Neuron (in vitro differentiated cells): ENCODE measurements at regions not wholly inside any gene's neighbourhood (a gene's known extent, or its start where the extent isn't known, plus 50 kb on each side); places are given as distances from the start of the nearest gene placed in this dataset.
A peak's percentile ranks its signal among the peaks of the same experiment; 100 is the strongest.

Experiments
- H2AFZ ChIP-seq: one replicate; pipeline ENCODE4 v1.6.1; 2013; ENCODE audit warnings: low read depth, mild to moderate bottlenecking, inconsistent platforms, low read length, moderate library complexity
- H3K27me3 ChIP-seq: one replicate; pipeline ENCODE4 v1.6.1; 2013; ENCODE audit warnings: low read length; ENCODE audit not compliant: insufficient read depth
- H3K36me3 ChIP-seq: one replicate; pipeline ENCODE4 v1.6.1; 2013; ENCODE audit warnings: low read length; ENCODE audit not compliant: insufficient read depth
- H3K4me1 ChIP-seq: one replicate; pipeline ENCODE4 v1.6.1; 2013; ENCODE audit warnings: low read length; ENCODE audit not compliant: insufficient read depth
- H3K4me3 ChIP-seq: 2 replicates; pipeline ENCODE4 v1.5.1; 2013; ENCODE audit warnings: mild to moderate bottlenecking, low read length, moderate library complexity
- H3K9me3 ChIP-seq: one replicate; pipeline ENCODE4 v1.6.1; 2013; ENCODE audit warnings: low read length

DNA sequence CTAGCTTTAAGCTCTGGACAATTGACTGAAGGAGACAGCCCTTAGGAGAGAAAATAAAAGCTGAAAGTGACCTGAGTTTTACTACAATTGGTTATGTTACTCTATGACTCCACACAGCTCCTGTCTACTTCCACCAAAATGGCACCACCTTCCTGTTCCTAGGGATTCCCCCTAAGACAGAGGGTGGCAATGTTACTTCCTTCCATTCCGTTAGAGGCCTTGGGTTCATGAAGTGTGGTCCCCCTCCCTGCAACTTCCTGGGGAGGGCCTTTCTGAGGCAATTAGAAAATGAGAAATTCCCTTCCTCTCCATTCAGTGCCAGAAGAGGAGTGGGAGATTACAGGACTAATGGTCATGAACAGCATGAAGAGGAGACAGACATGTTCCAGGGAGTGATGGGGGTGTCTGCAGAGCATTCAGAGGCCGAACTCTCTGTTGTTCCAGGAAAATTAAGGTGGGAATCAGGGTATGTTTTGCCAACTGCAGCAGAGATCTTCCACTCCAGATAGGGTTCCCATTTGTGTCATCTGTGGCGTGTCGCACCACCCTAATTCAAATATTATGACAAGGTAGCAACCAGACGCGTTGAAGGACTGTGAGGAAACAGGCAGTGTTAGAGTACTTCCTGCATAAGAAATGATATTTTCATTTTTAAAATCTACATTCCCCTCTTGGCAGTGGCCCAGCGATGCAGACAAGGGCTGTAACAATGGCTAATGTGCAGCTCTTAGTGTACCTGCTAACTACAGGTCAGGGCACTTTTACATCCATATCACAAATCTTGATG is 53.1 kb upstream of the TRIM67 start:
- Histone ChIP-seq H3K9me3 (no peaks in the 10 kb centered on the region), H2AFZ (no peak overlapping the region), H3K4me3 (no peak overlapping the region), H3K4me1 (peaks cover 13% of the 10 kb centered on the region), H3K36me3 (no peaks in the 10 kb centered on the region), H3K27me3 (no peaks in the 10 kb centered on the region)

DNA sequence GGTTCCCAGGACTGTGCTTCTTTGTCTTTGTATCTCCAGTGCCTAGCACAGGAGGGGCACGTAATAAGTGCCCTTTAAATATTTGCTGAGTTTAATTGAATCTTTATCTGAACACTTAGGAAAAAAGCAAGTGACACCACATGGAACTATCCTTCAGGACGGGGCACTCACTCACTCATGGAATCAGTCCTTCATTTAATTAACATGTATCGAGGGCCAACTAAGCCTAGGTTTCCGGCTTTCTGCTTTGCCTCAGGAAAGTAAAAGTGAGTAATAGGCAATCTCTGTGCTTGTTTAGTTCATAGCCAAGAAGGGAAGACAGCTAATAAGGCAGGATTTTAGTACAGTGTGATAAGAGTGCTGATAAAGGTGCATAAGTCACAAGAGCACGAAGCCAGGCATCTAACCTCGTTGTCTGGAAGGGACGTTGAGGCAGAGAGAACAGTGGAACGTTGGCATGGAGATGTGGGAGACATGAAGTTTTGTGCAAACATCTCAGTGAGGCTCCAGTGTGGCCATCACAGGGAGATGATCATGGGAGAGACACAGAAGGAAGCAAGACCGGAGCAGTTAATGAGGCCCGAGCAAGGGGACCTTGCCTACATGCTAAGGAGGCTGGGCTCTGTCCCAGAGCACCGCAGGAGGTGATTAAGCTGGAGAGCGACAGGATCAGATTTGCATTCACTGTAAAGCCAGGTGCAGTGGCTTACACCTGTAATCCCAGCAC is 54.1 kb upstream of the TRIM67 start:
- Histone ChIP-seq H3K27me3 (no peaks in the 10 kb centered on the region), H3K4me3 (no peak overlapping the region), H3K36me3 (no peaks in the 10 kb centered on the region), H3K4me1 (peaks cover 13% of the 10 kb centered on the region), H3K9me3 (no peaks in the 10 kb centered on the region), H2AFZ (no peak overlapping the region)

DNA sequence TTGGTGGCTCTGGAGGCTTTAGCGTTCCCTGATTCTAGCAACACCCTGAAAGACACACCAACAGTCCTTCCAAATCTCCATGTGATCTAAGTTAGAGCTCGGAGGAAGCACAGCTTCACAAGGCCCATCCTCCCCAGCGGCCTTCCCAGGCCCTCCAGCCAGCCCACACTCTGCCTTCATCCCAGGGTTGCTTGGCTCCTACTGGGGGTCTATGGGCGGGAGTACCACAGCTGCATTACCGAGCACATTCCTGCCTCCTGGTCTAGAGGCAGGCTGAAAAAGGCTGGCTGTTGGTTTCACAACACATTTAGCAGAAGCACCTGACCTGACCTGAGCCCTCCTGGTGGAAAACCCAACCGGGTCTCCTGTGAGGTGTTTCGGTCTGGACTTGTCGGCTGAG is 54.7 kb upstream of the TRIM67 start:
- Histone ChIP-seq H3K4me3 (no peak overlapping the region), H3K9me3 (no peaks in the 10 kb centered on the region), H3K27me3 (no peaks in the 10 kb centered on the region), H2AFZ (peak overlapping the region; percentile 42), H3K36me3 (no peaks in the 10 kb centered on the region), H3K4me1 (peaks cover 13% of the 10 kb centered on the region)

DNA sequence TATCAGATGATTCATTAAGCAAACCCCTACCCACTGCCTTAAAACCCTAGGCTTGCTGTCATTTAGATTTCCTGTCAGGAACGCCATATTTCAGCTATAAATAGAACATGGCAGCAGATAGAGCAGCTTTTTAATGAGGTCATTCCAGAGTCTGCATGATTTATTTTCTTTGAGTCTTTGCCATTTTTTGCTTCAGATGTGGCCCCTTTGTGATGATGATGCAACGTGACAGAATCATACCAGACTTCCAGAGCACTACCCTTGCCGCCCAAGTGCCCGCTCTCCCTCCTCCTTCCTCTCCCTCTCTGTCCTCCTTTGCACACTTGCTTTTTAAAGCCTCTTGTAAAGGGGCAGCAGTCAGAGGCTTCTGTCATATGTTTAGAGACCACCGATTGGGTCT is 55.5 kb upstream of the TRIM67 start:
- no peaks in the 10 kb centered on the region for H3K27me3 ChIP-seq
- peak overlapping the region; percentile 42 for H2AFZ ChIP-seq
- no peaks in the 10 kb centered on the region for H3K36me3 ChIP-seq
- peaks cover 13% of the 10 kb centered on the region for H3K4me1 ChIP-seq
- H3K4me3 ChIP-seq = no peak overlapping the region
- no peaks in the 10 kb centered on the region for H3K9me3 ChIP-seq

DNA sequence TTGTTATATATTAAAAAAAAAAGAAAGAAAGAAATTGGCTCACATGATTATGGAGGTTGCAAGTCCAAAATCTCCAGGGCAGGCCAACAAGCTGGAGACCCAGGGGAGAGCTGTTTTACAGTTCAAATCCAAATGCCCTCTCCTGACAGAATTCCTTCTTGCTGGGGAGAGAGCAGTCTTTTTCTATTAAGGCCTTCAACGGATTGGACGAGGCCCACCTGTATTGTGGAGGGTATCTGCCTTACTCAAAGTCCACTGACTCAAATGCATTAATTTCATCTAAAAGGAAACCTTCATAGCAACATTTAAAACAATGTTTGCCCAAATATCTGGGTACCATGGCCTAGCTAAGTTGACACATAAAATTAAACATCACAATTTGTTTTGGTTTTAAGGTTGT is 56.9 kb upstream of the TRIM67 start:
- no peak overlapping the region for H3K4me3 ChIP-seq
- no peaks in the 10 kb centered on the region for H3K27me3 ChIP-seq
- no peaks in the 10 kb centered on the region for H3K36me3 ChIP-seq
- H3K4me1 ChIP-seq = peaks cover 13% of the 10 kb centered on the region
- H2AFZ ChIP-seq = no peak overlapping the region
- no peaks in the 10 kb centered on the region for H3K9me3 ChIP-seq

DNA sequence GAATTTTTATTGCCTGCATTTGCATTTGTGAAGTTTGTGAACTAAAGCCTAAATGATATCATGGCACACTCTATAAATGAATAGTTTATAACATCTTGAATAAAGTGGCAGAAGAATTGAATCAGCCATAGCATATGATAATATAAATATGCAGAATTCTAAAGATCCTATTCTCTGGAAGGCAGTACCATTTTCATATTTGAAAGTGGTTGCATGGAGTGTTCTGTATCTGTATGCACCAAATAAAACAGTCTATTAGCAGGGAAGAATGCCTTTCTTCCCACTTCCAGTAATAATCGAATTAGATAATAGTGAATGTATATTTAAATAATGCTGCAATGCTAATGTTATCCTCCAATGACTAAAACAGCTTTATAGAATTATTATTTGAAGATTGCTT is 57.9 kb upstream of the TRIM67 start:
- H3K9me3 ChIP-seq = no peaks in the 10 kb centered on the region

DNA sequence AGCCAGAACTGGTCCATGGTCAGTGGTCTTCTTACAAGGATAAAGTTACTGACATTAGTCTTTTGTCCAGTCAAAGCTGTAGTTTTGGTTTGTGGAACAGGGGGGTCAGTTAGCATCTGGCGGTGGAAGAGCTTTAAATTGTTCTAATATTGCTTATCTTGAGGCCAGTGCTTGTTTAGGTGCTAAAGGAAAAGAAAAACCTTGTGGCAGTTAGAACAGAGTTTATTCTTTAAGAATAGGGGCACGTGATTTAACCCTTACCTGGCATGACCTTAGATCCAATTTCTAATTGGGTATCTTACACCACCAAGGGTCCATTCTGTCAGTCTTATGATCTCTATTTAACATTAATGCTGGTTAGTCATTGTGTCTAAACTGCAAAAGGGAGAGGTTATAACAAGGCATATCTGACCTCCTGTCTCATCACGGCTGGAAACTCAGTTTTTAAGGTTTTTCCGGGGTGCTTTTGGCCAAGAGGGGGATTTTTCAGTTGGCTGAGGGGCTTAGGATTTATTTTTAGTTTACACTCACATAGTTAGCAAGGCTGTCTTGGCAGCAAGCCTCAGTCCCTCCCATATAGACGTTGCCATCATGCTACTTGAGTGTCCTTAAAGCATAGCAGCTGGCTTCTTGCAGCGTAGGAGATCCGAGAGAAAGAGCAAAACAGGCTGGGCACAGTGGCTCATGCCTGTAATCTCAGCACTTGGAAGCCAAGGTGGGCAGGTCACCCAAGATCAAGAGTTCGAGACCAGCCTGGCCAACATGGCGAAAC is 60.1 kb upstream of the FAM89A start:
- H3K36me3 ChIP-seq = no peaks in the 10 kb centered on the region
- H3K4me3 ChIP-seq = no peak overlapping the region
- H3K27me3 ChIP-seq = no peaks in the 10 kb centered on the region
- no peaks in the 10 kb centered on the region for H3K9me3 ChIP-seq
- no peak overlapping the region for H2AFZ ChIP-seq
- H3K4me1 ChIP-seq = peaks cover 8% of the 10 kb centered on the region

More for the DNA sequence above, 57.9 kb upstream of the TRIM67 start:
- no peaks in the 10 kb centered on the region for H3K27me3 ChIP-seq
- H3K36me3 ChIP-seq = no peaks in the 10 kb centered on the region
- no peak overlapping the region for H3K4me3 ChIP-seq
- peaks cover 16% of the 10 kb centered on the region for H3K4me1 ChIP-seq
- no peak overlapping the region for H2AFZ ChIP-seq

DNA sequence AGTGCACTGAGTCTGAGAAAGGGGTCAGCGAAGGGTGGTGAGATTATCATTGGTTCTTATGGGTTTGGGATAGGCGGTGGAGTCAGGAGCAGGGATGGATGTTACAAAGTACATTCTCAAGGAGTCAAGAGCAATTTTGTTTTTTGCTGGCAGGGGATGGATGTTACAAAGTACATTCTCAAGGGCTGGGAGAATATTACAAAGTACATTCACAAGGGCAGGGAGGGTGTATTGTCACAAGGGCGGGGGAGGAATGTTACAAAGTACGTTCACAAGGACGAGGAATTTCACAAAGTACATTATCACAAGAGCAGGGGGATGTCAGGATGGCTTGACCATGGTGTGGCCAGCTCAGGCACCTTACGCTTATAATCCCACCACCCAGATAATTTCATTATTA is 59.3 kb upstream of the FAM89A start:
- Histone ChIP-seq H3K36me3 (no peaks in the 10 kb centered on the region), H2AFZ (no peak overlapping the region), H3K4me3 (no peak overlapping the region), H3K4me1 (peaks cover 16% of the 10 kb centered on the region), H3K27me3 (no peaks in the 10 kb centered on the region), H3K9me3 (no peaks in the 10 kb centered on the region)

DNA sequence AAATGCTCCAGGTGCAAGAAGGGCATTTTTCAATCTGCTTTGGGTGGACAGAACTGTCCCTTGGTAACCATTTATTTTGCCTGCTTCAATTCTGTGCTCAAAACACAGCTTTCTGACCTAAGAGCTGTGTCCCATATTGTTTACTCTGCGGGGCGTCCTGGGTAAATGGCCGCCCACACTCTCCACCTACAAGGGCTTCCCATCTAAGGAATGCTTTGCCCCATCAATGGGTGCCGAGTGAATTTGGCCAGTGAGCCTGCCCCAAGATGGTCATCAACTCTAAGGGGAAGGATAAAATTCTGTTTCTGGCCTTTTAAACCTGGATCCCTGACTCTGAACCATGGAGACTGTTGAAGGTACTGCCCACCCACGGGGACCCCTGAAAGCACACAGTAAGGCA is 55.5 kb upstream of the FAM89A start:
- no peak overlapping the region for H3K4me3 ChIP-seq
- H3K4me1 ChIP-seq = peaks cover 32% of the 10 kb centered on the region
- H3K36me3 ChIP-seq = no peaks in the 10 kb centered on the region
- H3K27me3 ChIP-seq = no peaks in the 10 kb centered on the region
- H3K9me3 ChIP-seq = no peaks in the 10 kb centered on the region
- H2AFZ ChIP-seq = no peak overlapping the region

DNA sequence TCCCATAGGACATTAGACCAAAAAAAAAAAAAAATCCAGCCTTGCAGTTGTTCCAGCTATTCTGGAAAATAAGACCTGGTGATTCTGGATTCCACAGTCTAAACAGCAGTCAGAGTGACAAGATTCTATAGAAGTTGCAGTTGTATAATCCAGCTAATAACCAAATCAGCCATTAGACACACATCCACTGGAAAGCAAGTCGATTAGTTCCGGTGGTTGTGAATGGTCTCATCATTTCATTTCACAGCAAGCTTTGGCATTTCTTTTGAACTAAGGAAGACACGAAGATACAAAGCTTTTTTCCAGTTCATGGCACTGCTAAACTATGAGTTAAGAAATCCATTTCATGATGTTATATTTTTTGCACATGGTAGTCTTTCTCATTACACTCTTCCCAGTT is 54.4 kb upstream of the FAM89A start:
- Histone ChIP-seq H3K36me3 (no peaks in the 10 kb centered on the region), H2AFZ (no peak overlapping the region), H3K4me1 (peaks cover 29% of the 10 kb centered on the region), H3K27me3 (no peaks in the 10 kb centered on the region), H3K9me3 (no peaks in the 10 kb centered on the region), H3K4me3 (no peak overlapping the region)

DNA sequence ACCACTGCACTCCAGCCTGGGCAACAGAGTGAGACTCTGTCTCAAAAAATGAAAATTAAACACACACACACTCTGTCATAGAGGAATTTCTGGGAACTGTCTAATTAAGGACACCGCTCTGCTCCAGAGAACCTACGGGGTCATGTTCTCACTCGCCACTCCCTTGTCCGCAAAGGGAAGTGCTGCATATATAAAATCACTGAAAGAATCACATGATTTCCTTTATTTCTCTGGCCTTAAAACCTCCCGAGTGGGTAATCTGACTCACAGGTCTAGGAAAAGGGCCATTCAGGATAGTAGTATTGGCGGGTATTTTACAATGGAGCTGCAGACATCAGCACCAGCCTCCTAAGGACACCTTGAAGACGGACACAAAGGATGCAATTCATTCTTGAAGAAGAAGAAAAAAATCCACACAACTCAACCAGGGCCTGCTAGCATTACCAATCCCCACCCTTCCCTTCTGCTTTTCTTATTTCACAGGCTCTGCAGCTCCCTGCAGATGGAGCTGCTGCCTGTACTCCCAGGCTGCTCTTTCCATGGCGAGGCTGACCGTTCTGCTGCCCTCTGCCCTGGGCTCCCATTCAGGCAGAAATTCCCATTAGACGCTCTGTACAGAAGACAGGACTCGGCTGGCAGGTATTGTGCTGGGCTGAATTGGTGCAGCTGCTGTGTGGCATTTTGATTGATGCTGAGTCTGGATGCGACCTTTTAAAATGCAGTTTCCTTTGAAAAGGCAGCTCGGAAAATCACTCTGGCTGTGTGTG is 53.3 kb upstream of the FAM89A start:
- Histone ChIP-seq H2AFZ (no peak overlapping the region), H3K27me3 (no peaks in the 10 kb centered on the region), H3K4me1 (peaks cover 29% of the 10 kb centered on the region), H3K4me3 (peak overlapping the region; percentile 2), H3K9me3 (no peaks in the 10 kb centered on the region), H3K36me3 (no peaks in the 10 kb centered on the region)

DNA sequence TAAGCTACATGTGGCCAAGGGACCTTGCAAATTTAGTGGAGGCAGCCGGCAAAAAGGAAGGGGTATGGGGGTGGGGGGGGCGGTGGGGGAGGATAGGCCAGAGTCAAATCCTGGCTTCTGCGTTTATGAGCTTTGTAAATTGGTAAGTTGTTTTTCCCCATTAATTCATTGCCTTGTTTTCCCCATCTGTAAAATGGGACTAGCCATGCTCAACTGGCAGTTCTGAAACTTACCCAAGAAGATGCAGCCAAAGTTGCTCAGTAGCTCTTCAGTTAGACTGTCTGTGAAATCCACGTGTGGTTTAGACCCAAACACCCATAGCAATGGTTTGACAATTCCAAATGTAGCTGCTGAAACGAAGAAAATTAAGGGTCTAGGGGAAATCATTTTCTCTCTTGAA is 52.3 kb upstream of the FAM89A start:
- Histone ChIP-seq H3K4me1 (peaks cover 29% of the 10 kb centered on the region), H2AFZ (no peak overlapping the region), H3K36me3 (no peaks in the 10 kb centered on the region), H3K4me3 (no peak overlapping the region), H3K9me3 (no peaks in the 10 kb centered on the region), H3K27me3 (no peaks in the 10 kb centered on the region)
